Mesendoderm (in vitro differentiated cells): ENCODE measurements at regions not wholly inside any gene's neighbourhood (a gene's known extent, or its start where the extent isn't known, plus 50 kb on each side); places are given as distances from the start of the nearest gene placed in this dataset.
A peak's percentile ranks its signal among the peaks of the same experiment; 100 is the strongest.

Experiments used
- DNase-seq: peaks from one replicate; pipeline ENCODE4 v3.0.0; 2013
- H2AK5ac ChIP-seq: 2 replicates; pipeline ENCODE4 v1.6.1; 2013; ENCODE audit warnings: low read length, inconsistent platforms
- H2BK120ac ChIP-seq: 2 replicates; pipeline ENCODE4 v1.6.1; 2013; ENCODE audit warnings: low read depth, mild to moderate bottlenecking, low read length, moderate library complexity, mixed read lengths
- H2BK15ac ChIP-seq: replicated peaks from 2 replicates; pipeline ENCODE4 v1.6.1; 2013; ENCODE audit warnings: low read depth, mild to moderate bottlenecking, moderate library complexity
- H2BK5ac ChIP-seq: 2 replicates; pipeline ENCODE4 v1.6.1; 2013; ENCODE audit warnings: low read length, inconsistent platforms
- H3K18ac ChIP-seq: 2 replicates; pipeline ENCODE4 v1.6.1; 2013; ENCODE audit warnings: mild to moderate bottlenecking, low read length, mixed read lengths
- H3K23ac ChIP-seq: one replicate; pipeline ENCODE4 v1.6.1; 2013; ENCODE audit warnings: low read length
- H3K27ac ChIP-seq: 2 replicates; pipeline ENCODE4 v1.5.1; 2013; ENCODE audit warnings: low read depth, mild to moderate bottlenecking, inconsistent platforms, low read length, moderate library complexity
- H3K27me3 ChIP-seq: 2 replicates; pipeline ENCODE4 v1.6.1; 2013; ENCODE audit warnings: low read length, control low read depth, mild to moderate bottlenecking, inconsistent platforms; ENCODE audit not compliant: insufficient read depth, poor library complexity
- H3K36me3 ChIP-seq: 2 replicates; pipeline ENCODE4 v1.6.1; 2013; ENCODE audit warnings: low read length, inconsistent platforms; ENCODE audit not compliant: control insufficient read depth, insufficient read depth
- H3K4ac ChIP-seq: one replicate; pipeline ENCODE4 v1.6.1; 2013; ENCODE audit warnings: low read depth, mild to moderate bottlenecking, low read length, moderate library complexity
- H3K4me1 ChIP-seq: 2 replicates; pipeline ENCODE4 v1.6.1; 2013; ENCODE audit warnings: low read depth, low read length, inconsistent platforms; ENCODE audit not compliant: control insufficient read depth
- H3K4me2 ChIP-seq: 2 replicates; pipeline ENCODE4 v1.6.1; 2013; ENCODE audit warnings: low read length
- H3K4me3 ChIP-seq: 2 replicates; pipeline ENCODE4 v1.5.1; 2013; ENCODE audit warnings: mild to moderate bottlenecking, low read length
- H3K56ac ChIP-seq: one replicate; pipeline ENCODE4 v1.6.1; 2013; ENCODE audit warnings: low read length
- H3K79me1 ChIP-seq: 2 replicates; pipeline ENCODE4 v1.6.1; 2013; ENCODE audit warnings: low read length, inconsistent platforms
- H3K79me2 ChIP-seq: 2 replicates; pipeline ENCODE4 v1.6.1; 2013; ENCODE audit warnings: mild to moderate bottlenecking, low read length; ENCODE audit not compliant: control insufficient read depth, insufficient read depth
- H3K9ac ChIP-seq: 2 replicates; pipeline ENCODE4 v1.6.1; 2013; ENCODE audit warnings: low read length, inconsistent platforms
- H4K5ac ChIP-seq: one replicate; pipeline ENCODE4 v1.6.1; 2013; ENCODE audit warnings: low read length
- H4K8ac ChIP-seq: one replicate; pipeline ENCODE4 v1.6.1; 2013; ENCODE audit warnings: low read depth, mild to moderate bottlenecking, control low read depth, low read length, moderate library complexity
- WGBS: extraction: QIAGEN DNeasy Blood & Tissue Kit; methylation state at CpG from one replicate; pipeline ENCODE4 v1.1.7; 2013; ENCODE audit warnings: low lambda C conversion rate, missing lambda C conversion rate; ENCODE audit not compliant: insufficient coverage; ENCODE audit errors: extremely low coverage; 5-methylcytosine and 5-hydroxymethylcytosine counted together

DNA sequence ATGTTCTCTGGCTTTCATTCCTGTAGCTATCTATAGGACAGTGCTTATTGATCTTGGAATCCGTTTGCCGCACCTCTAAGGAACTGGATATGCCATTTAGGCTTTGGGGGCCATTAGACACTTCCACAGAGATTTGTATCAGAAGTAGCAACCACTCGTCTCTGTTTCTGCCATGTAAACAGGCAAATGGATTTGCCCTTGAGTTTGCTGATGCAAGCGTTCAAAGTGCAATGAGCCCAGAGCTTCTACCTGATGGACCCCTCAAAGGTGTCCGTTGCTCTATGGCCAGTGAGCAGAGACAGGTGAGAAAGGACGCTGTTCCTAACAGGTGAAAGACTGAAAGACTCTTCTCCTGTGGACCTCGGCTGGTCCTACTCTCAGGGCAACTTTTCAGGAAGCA is 302.9 kb downstream of the ZNF536 start:
- Histone ChIP-seq H3K56ac (peak overlapping the region; percentile 30), H3K9ac (no peak overlapping the region), H3K4me2 (no peak overlapping the region), H3K23ac (no peak overlapping the region), H3K4me3 (no peak overlapping the region), H4K5ac (no peak overlapping the region), H3K18ac (no peak overlapping the region), H3K36me3 (no peaks in the 10 kb centered on the region), H3K4ac (no peak overlapping the region), H3K79me2 (no peaks in the 10 kb centered on the region), H3K79me1 (no peaks in the 10 kb centered on the region), H2BK5ac (no peak overlapping the region), H3K27ac (no peak overlapping the region), H2BK15ac (no peak overlapping the region), H3K27me3 (no peaks in the 10 kb centered on the region), H4K8ac (no peak overlapping the region), H2AK5ac (no peak overlapping the region), H2BK120ac (no peak overlapping the region), H3K4me1 (peaks cover 2% of the 10 kb centered on the region)
- no CpG with 5 or more reads among the region's 7 CpGs for WGBS
- no peak for DNase-seq

DNA sequence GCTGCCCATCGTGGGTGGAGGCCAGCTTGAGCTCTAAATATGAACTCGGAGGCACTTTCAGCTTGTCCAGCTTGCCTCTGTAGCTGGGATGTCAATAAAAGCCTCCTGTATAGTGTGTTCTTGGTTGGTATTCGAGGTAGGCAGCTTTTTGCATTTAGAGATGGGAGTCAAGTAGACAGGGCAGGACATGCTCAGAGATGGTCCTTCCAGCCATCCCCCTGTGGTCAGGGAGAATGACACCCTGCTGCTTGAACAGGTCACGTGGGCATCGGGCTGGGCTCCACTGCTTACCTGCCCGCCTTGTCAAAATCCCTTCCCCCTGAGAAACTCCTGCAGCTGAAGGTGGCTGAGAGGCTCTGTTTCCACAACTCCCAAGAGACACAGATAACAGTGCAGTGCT is 302.5 kb downstream of the ZNF536 start:
- no peak overlapping the region for H3K27ac ChIP-seq
- no peaks in the 10 kb centered on the region for H3K27me3 ChIP-seq
- DNase-seq: no peak

DNA sequence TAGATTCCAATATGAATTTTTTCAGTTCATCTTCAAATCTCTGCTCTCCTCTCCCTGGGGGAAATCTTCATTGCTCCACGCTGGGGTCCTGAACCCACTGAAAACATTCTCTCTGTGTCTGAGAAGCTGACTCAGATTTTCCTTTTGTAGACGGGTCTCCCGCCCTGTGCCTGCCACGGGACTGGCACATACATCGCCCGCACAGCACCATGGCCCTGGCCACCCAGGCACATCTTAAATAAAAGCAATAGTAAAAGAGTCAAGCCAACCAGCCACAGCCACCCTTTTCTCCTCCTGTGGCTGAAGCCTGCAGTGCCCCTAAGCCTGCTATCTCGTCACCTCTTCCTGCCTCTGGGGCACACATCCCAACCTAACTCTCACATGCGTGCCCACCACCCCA is 301.2 kb downstream of the ZNF536 start:
- Histone ChIP-seq H2BK15ac (no peak overlapping the region), H3K9ac (no peak overlapping the region), H3K79me2 (no peaks in the 10 kb centered on the region), H3K36me3 (no peaks in the 10 kb centered on the region), H3K27me3 (no peaks in the 10 kb centered on the region), H3K79me1 (no peaks in the 10 kb centered on the region), H3K27ac (no peak overlapping the region), H4K5ac (no peak overlapping the region), H3K4ac (no peak overlapping the region), H3K4me3 (no peak overlapping the region), H3K23ac (no peak overlapping the region), H2BK120ac (no peak overlapping the region), H3K56ac (no peak overlapping the region), H4K8ac (no peak overlapping the region), H3K4me2 (no peak overlapping the region), H3K18ac (no peak overlapping the region), H3K4me1 (peaks cover 2% of the 10 kb centered on the region), H2AK5ac (no peak overlapping the region), H2BK5ac (no peak overlapping the region)
- no peak for DNase-seq
- no CpG with 5 or more reads among the region's 8 CpGs for WGBS

More for the DNA sequence above, 302.5 kb downstream of the ZNF536 start:
- no peak overlapping the region for H3K18ac ChIP-seq
- no peak overlapping the region for H2BK120ac ChIP-seq
- peak overlapping the region; percentile 30 for H3K56ac ChIP-seq
- H4K8ac ChIP-seq: no peak overlapping the region
- WGBS: no CpG with 5 or more reads among the region's 6 CpGs
- H3K23ac ChIP-seq: no peak overlapping the region
- H3K79me2 ChIP-seq: no peaks in the 10 kb centered on the region
- H3K4ac ChIP-seq: no peak overlapping the region
- H3K4me3 ChIP-seq: no peak overlapping the region
- no peak overlapping the region for H2BK15ac ChIP-seq
- no peak overlapping the region for H4K5ac ChIP-seq
- H2BK5ac ChIP-seq: no peak overlapping the region
- no peaks in the 10 kb centered on the region for H3K79me1 ChIP-seq
- H3K36me3 ChIP-seq: no peaks in the 10 kb centered on the region
- no peak overlapping the region for H3K9ac ChIP-seq
- peaks cover 2% of the 10 kb centered on the region for H3K4me1 ChIP-seq
- no peak overlapping the region for H3K4me2 ChIP-seq
- H2AK5ac ChIP-seq: no peak overlapping the region

DNA sequence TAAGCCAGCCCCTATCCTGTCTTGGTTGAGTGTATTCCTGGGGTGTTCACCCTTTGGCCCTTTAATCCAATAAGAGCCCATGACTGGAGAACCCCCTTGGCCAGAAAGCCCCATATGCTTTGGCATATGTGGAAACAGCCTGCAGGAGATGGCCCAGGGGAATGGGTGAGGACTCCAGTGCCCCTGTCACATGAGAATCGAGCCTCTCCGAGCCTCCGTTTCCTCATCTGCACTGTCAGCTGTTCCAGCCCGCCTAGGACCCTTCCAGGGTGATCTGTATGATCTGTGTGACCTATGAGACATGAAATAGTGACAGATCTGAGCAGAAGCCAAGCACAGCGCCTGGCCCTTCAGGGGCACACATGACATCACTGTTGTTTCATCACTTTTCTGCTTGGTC is 300.7 kb downstream of the ZNF536 start:
- Histone ChIP-seq H3K4me1 (peaks cover 2% of the 10 kb centered on the region), H3K36me3 (no peaks in the 10 kb centered on the region), H3K4me2 (no peak overlapping the region), H3K27ac (no peak overlapping the region), H3K4me3 (no peak overlapping the region), H2BK5ac (no peak overlapping the region), H2AK5ac (no peak overlapping the region), H3K79me1 (no peaks in the 10 kb centered on the region), H3K18ac (no peak overlapping the region), H3K23ac (no peak overlapping the region), H3K79me2 (no peaks in the 10 kb centered on the region), H4K5ac (no peak overlapping the region), H4K8ac (no peak overlapping the region), H2BK120ac (no peak overlapping the region), H2BK15ac (no peak overlapping the region), H3K27me3 (no peaks in the 10 kb centered on the region), H3K9ac (no peak overlapping the region), H3K4ac (no peak overlapping the region), H3K56ac (peak overlapping the region; percentile 10)
- no CpG with 5 or more reads among the region's 5 CpGs for WGBS
- DNase-seq: no peak

DNA sequence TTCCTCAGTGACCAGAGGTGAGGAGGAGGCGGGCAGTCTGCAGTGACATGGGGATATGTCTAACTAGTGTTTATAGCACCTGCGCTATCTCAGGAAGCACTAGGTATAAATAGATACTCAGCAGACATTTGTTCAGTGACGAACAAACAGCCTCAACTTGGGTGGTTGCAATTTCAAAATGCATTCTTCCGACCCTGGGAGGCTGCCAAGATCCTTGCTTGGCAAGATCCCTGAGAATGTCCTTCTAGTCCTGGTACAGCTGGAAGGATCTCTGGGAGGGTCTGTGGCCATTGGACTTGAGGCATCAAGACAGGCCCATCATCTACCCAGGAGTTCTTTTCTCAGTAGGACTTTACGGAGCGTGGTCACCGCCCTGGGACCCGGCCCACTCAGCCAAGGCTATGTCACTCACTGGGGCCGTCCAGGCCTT is 299.5 kb downstream of the ZNF536 start:
- H3K79me1 ChIP-seq: no peaks in the 10 kb centered on the region
- no peak overlapping the region for H2AK5ac ChIP-seq
- no peak overlapping the region for H4K8ac ChIP-seq
- H3K36me3 ChIP-seq: no peaks in the 10 kb centered on the region
- WGBS: no CpG with 5 or more reads among the region's 9 CpGs
- no peak overlapping the region for H2BK120ac ChIP-seq
- H3K4ac ChIP-seq: no peak overlapping the region
- H3K79me2 ChIP-seq: no peaks in the 10 kb centered on the region
- H3K4me3 ChIP-seq: no peak overlapping the region
- H3K18ac ChIP-seq: no peak overlapping the region
- no peaks in the 10 kb centered on the region for H3K27me3 ChIP-seq
- H3K56ac ChIP-seq: no peak overlapping the region
- H3K4me2 ChIP-seq: no peak overlapping the region
- peaks cover 2% of the 10 kb centered on the region for H3K4me1 ChIP-seq
- H4K5ac ChIP-seq: no peak overlapping the region
- H2BK5ac ChIP-seq: no peak overlapping the region
- H3K27ac ChIP-seq: no peak overlapping the region
- no peak overlapping the region for H2BK15ac ChIP-seq
- no peak for DNase-seq
- no peak overlapping the region for H3K9ac ChIP-seq
- H3K23ac ChIP-seq: no peak overlapping the region

DNA sequence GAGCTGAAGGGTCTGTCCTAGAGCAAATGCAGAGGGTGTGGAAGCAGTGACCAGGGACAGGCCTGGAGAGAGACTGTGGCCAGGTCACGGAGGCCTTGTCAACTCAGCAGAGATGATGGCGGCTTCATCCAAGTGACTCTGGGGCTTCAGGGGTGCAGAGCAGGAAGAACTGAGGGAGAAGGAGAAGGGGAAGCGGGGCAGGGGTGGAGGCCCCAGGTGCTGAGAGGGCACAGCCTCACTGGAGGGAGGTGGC is 299.1 kb downstream of the ZNF536 start:
- Histone ChIP-seq H3K4ac (no peak overlapping the region), H3K9ac (no peak overlapping the region), H3K4me1 (peaks cover 2% of the 10 kb centered on the region), H3K27ac (no peak overlapping the region), H4K8ac (no peak overlapping the region), H2BK120ac (no peak overlapping the region), H3K4me2 (no peak overlapping the region), H3K23ac (no peak overlapping the region), H2BK15ac (no peak overlapping the region), H3K56ac (no peak overlapping the region), H3K27me3 (no peaks in the 10 kb centered on the region), H3K36me3 (no peaks in the 10 kb centered on the region), H3K4me3 (no peak overlapping the region), H3K79me1 (no peaks in the 10 kb centered on the region), H4K5ac (no peak overlapping the region), H3K79me2 (no peaks in the 10 kb centered on the region), H3K18ac (no peak overlapping the region), H2AK5ac (no peak overlapping the region), H2BK5ac (no peak overlapping the region)
- DNase-seq: no peak
- WGBS: no CpG with 5 or more reads among the region's 3 CpGs
